ENCODE measurements at regions not wholly inside any gene's neighbourhood (a gene's known extent, or its start where the extent isn't known, plus 50 kb on each side); places are given as distances from the start of the nearest gene placed in this dataset.
A peak's percentile ranks its signal among the peaks of the same experiment; 100 is the strongest.

- Histone ChIP-seq H3K27me3 (ENCODE audit: insufficient read depth, poor library complexity, severe bottlenecking) (no peaks in the 10 kb centered on the region), H3K27ac (replicated peaks) (no peak overlapping the region), H3K4me3 (replicated peaks; ENCODE audit: insufficient read depth, low read length) (no peak overlapping the region)
- DNase-seq (ENCODE audit: low read depth in 1 of 2, low spot score in 1 of 2) = no peak
- TF ChIP-seq SPI1 (IDR thresholded peaks at IDR 0.05; ENCODE audit: borderline replicate concordance, low read depth) = no peak
- TF ChIP-seq REST (IDR thresholded peaks at IDR 0.05; ENCODE audit: insufficient replicate concordance, low read depth) = peak; percentile 93
These were observed 89.0 kb upstream of the BCAR3 start for GRCh38 chr1:93770640-93771039.

GRCh38 chr1:93769777-93770176 is 88.1 kb upstream of the BCAR3 start:
- H3K27ac ChIP-seq (replicated peaks) = no peak overlapping the region
- no peak for DNase-seq (ENCODE audit: low read depth in 1 of 2, low spot score in 1 of 2)

GRCh38 chr1:93768380-93768863 is 86.8 kb upstream of the BCAR3 start:
- Histone ChIP-seq H3K27ac (replicated peaks) (no peak overlapping the region), H3K4me3 (replicated peaks; ENCODE audit: insufficient read depth, low read length) (no peak overlapping the region), H3K27me3 (ENCODE audit: insufficient read depth, poor library complexity, severe bottlenecking) (no peaks in the 10 kb centered on the region)
- TF ChIP-seq POLR2AphosphoS5 (IDR thresholded peaks at IDR 0.05; ENCODE audit: low read depth) (no peak), CTCF (IDR thresholded peaks at IDR 0.05; ENCODE audit: insufficient read depth, low read length) (no peak), SPI1 (IDR thresholded peaks at IDR 0.05; ENCODE audit: borderline replicate concordance, low read depth) (no peak), GABPA (IDR thresholded peaks at IDR 0.05; ENCODE audit: low read depth) (no peak), REST (IDR thresholded peaks at IDR 0.05; ENCODE audit: insufficient replicate concordance, low read depth) (no peak)
- DNase-seq (ENCODE audit: low read depth in 1 of 2, low spot score in 1 of 2) = no peak

More at GRCh38 chr1:93769777-93770176, 88.1 kb upstream of the BCAR3 start:
- peak; percentile 45 for TF ChIP-seq REST (IDR thresholded peaks at IDR 0.05; ENCODE audit: insufficient replicate concordance, low read depth)
- TF ChIP-seq POLR2AphosphoS5 (IDR thresholded peaks at IDR 0.05; ENCODE audit: low read depth) = no peak
- Histone ChIP-seq H3K27me3 (ENCODE audit: insufficient read depth, poor library complexity, severe bottlenecking) (no peaks in the 10 kb centered on the region), H3K4me3 (replicated peaks; ENCODE audit: insufficient read depth, low read length) (no peak overlapping the region)

GRCh38 chr1:93766451-93766850 is 84.8 kb upstream of the BCAR3 start:
- DNase-seq (ENCODE audit: low read depth in 1 of 2, low spot score in 1 of 2) = no peak
- Histone ChIP-seq H3K4me3 (replicated peaks; ENCODE audit: insufficient read depth, low read length) (no peak overlapping the region), H3K27ac (replicated peaks) (no peak overlapping the region), H3K27me3 (ENCODE audit: insufficient read depth, poor library complexity, severe bottlenecking) (no peaks in the 10 kb centered on the region)
- TF ChIP-seq GABPA (IDR thresholded peaks at IDR 0.05; ENCODE audit: low read depth) (no peak), SPI1 (IDR thresholded peaks at IDR 0.05; ENCODE audit: borderline replicate concordance, low read depth) (no peak), CTCF (IDR thresholded peaks at IDR 0.05; ENCODE audit: insufficient read depth, low read length) (no peak), REST (IDR thresholded peaks at IDR 0.05; ENCODE audit: insufficient replicate concordance, low read depth) (no peak), POLR2AphosphoS5 (IDR thresholded peaks at IDR 0.05; ENCODE audit: low read depth) (no peak)
